ENCODE measurements at regions not wholly inside any gene's neighbourhood (a gene's known extent, or its start where the extent isn't known, plus 50 kb on each side); places are given as distances from the start of the nearest gene placed in this dataset.

DNA sequence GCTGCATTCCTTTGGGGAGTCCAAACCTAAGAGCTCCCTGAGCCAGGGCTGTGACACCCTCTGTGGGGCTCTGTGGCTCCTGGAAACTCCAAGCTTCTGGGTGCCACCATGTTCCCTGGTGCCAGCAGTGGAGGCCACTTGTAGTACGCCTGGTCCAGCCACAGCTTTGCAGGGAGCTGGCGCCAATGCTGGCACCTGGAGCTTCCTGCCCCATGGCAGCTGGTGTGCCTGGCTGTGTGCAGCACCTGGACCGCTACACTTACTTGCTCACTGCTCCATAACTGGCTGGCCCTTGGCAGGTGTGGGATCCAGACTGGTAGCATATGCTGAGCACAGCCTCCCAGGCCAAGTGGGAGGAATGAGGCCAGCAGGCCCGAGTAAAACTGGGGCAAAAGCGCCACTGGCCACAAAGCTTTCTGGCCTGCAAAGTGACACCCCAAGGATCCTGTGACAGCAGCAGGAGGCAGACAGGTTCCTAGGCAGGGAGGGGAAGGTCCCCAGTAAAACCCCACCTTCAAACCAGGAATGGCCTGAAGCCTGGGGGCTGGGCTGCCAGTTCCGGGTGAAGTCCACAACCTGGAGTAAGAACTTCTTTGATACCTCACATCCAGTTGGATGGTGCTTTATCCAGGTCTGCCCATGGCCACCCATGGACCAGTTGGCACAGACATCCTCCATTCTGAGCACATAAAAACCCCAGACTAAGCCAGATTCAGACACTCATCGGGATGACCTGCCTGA lies 461.0 kb downstream of the TBC1D32 start:
- no peak for TF ChIP-seq EZH2 (IDR thresholded peaks at IDR 0.05; ENCODE audit: low read length)
- TF ChIP-seq, protein P1, sequence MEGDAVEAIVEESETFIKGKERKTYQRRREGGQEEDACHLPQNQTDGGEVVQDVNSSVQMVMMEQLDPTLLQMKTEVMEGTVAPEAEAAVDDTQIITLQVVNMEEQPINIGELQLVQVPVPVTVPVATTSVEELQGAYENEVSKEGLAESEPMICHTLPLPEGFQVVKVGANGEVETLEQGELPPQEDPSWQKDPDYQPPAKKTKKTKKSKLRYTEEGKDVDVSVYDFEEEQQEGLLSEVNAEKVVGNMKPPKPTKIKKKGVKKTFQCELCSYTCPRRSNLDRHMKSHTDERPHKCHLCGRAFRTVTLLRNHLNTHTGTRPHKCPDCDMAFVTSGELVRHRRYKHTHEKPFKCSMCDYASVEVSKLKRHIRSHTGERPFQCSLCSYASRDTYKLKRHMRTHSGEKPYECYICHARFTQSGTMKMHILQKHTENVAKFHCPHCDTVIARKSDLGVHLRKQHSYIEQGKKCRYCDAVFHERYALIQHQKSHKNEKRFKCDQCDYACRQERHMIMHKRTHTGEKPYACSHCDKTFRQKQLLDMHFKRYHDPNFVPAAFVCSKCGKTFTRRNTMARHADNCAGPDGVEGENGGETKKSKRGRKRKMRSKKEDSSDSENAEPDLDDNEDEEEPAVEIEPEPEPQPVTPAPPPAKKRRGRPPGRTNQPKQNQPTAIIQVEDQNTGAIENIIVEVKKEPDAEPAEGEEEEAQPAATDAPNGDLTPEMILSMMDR (optimal IDR thresholded peaks at IDR 0.05 in 1 of 3, IDR thresholded peaks at IDR 0.05 in 1 of 3, conservative IDR thresholded peaks at IDR 0.05 in 1 of 3; ENCODE audit: extremely low read depth in 1 of 3, insufficient read depth in 2 of 3, low read length in 3 of 3): no peak

Data from keratinocyte (primary cell).